CD14-positive monocyte (primary cell): ENCODE measurements at regions not wholly inside any gene's neighbourhood (a gene's known extent, or its start where the extent isn't known, plus 50 kb on each side); places are given as distances from the start of the nearest gene placed in this dataset.

Source experiments
- DNase-seq, 3 donors: peaks; one replicate each; pipeline ENCODE4 v3.0.0-alpha.2; 2011 to 2022
- H2AFZ ChIP-seq: 2 replicates; pipeline ENCODE4 v1.6.0; 2012; ENCODE audit warnings: mild to moderate bottlenecking, low read depth, low read length, inconsistent platforms; ENCODE audit not compliant: insufficient read depth, poor library complexity, severe bottlenecking
- H3K27ac ChIP-seq, 2 donors: 1 replicate in 1 of 2; 2 replicates in 1 of 2; pipeline ENCODE4 v1.5.1; 2012 to 2013; ENCODE audit warnings: low read length in 2 of 2, control low read depth in 1 of 2, inconsistent platforms in 1 of 2, low read depth in 1 of 2, mild to moderate bottlenecking in 1 of 2
- H3K27me3 ChIP-seq, 2 donors: one replicate each; pipeline versions ENCODE4 v1.6.0 to v1.6.1; 2011 to 2013; ENCODE audit warnings: low read length in 2 of 2; ENCODE audit not compliant: control insufficient read depth in 2 of 2, insufficient read depth in 2 of 2
- H3K36me3 ChIP-seq, 2 donors: replicated peaks in 1 of 2; 1 replicate in 1 of 2; 2 replicates in 1 of 2; pipeline versions ENCODE4 v1.5.1 to v1.6.1; 2012 to 2013; ENCODE audit warnings: low read length in 2 of 2, control low read depth in 1 of 2, inconsistent platforms in 1 of 2, mild to moderate bottlenecking in 1 of 2; ENCODE audit not compliant: insufficient read depth in 2 of 2, control insufficient read depth in 1 of 2
- H3K4me1 ChIP-seq, 2 donors: 1 replicate in 1 of 2; 2 replicates in 1 of 2; pipeline versions ENCODE4 v1.5.1 to v1.6.1; 2012 to 2013; ENCODE audit warnings: low read length in 2 of 2, control low read depth in 1 of 2, inconsistent platforms in 1 of 2, mild to moderate bottlenecking in 1 of 2, moderate library complexity in 1 of 2; ENCODE audit not compliant: insufficient read depth in 2 of 2, control insufficient read depth in 1 of 2
- H3K4me2 ChIP-seq: replicated peaks from 2 replicates; pipeline ENCODE3; 2012; ENCODE audit warnings: low read length, moderate library complexity, mild to moderate bottlenecking; ENCODE audit not compliant: poor library complexity, severe bottlenecking; ENCODE audit errors: extremely low read depth
- H3K4me3 ChIP-seq, 3 experiments: fragments of 200-600 bp in 1 of 3; sonication (generic) in 1 of 3; replicated peaks in 1 of 3; 1 replicate in 2 of 3; 2 replicates in 1 of 3; pipeline ENCODE4 v1.5.1; 2011 to 2013; ENCODE audit warnings: low read length in 3 of 3, mild to moderate bottlenecking in 3 of 3, control low read depth in 2 of 3, low read depth in 2 of 3, inconsistent platforms in 1 of 3, moderate library complexity in 1 of 3
- H3K79me2 ChIP-seq: 2 replicates; pipeline ENCODE4 v1.6.0; 2012; ENCODE audit warnings: mild to moderate bottlenecking, control low read depth, inconsistent platforms, low read length, moderate library complexity; ENCODE audit not compliant: insufficient read depth
- H3K9ac ChIP-seq: 2 replicates; pipeline ENCODE4 v1.6.0; 2017; ENCODE audit warnings: low read length, mild to moderate bottlenecking; ENCODE audit not compliant: insufficient read depth, poor library complexity, severe bottlenecking
- H3K9me3 ChIP-seq, 2 donors: replicated peaks in 1 of 2; 1 replicate in 1 of 2; 2 replicates in 1 of 2; pipeline versions ENCODE4 v1.5.1 to v1.6.1; 2012 to 2013; ENCODE audit warnings: low read length in 2 of 2, control low read depth in 1 of 2; ENCODE audit not compliant: control insufficient read depth in 1 of 2, insufficient read depth in 1 of 2
- H4K20me1 ChIP-seq: 2 replicates; pipeline ENCODE4 v1.6.0; 2012; ENCODE audit warnings: mild to moderate bottlenecking, low read length, control low read depth, moderate library complexity; ENCODE audit not compliant: insufficient read depth
- H3K27ac Mint-ChIP-seq, 7 donors: one replicate each; pipeline ENCODE4 v1.8.0; 2020; ENCODE audit warnings: mild to moderate bottlenecking in 7 of 7, mixed read lengths in 7 of 7, moderate library complexity in 6 of 7, inconsistent platforms in 2 of 7
- H3K27me3 Mint-ChIP-seq, 3 donors: one replicate each; pipeline ENCODE4 v1.8.0; 2021 to 2022; ENCODE audit warnings: low read depth in 3 of 3, mild to moderate bottlenecking in 3 of 3, mixed read lengths in 3 of 3, moderate library complexity in 3 of 3, inconsistent platforms in 1 of 3
- H3K36me3 Mint-ChIP-seq, 2 donors: one replicate each; pipeline ENCODE4 v1.8.0; 2020; ENCODE audit warnings: mixed read lengths in 2 of 2, inconsistent platforms in 1 of 2, mild to moderate bottlenecking in 1 of 2
- H3K4me1 Mint-ChIP-seq: one replicate; pipeline ENCODE4 v1.8.0; 2020; ENCODE audit warnings: mild to moderate bottlenecking, mixed read lengths
- H3K4me3 Mint-ChIP-seq, 2 donors: one replicate each; pipeline ENCODE4 v1.8.0; 2020; ENCODE audit warnings: mild to moderate bottlenecking in 2 of 2, mixed read lengths in 2 of 2, moderate library complexity in 1 of 2
- H3K9me3 Mint-ChIP-seq, 7 donors: one replicate each; pipeline ENCODE4 v1.8.0; 2020 to 2022; ENCODE audit warnings: mixed read lengths in 7 of 7, mild to moderate bottlenecking in 6 of 7, moderate library complexity in 6 of 7, inconsistent platforms in 2 of 7
- CTCF ChIP-seq: fragments of 200-600 bp; IDR thresholded peaks from one replicate; pipeline ENCODE4 v1.8.0; 2022; ENCODE audit warnings: antibody characterized with exemption, mild to moderate bottlenecking
- WGBS: methylation state at CpG from one replicate; pipeline ENCODE4 v1.1.5; 2013; ENCODE audit warnings: missing lambda C conversion rate; ENCODE audit not compliant: insufficient coverage; 5-methylcytosine and 5-hydroxymethylcytosine counted together
- intact Hi-C, 2 donors: fragments of 100-400 bp; cut with micrococcal nuclease; formaldehyde crosslinking; loops; one replicate each; pipeline versions ENCODE4 v1.15.0 to v1.15.1; 2023

- H3K27me3 Mint-ChIP-seq, result peaks cover 2 to 3% (median 2%) of the 10 kb centered on the region in 3 donors
- WGBS, result no CpG with 5 or more reads among the region's 8 CpGs
These were observed 389.8 kb downstream of the NR2F2 start for GRCh38 chr15:96720251-96720650.

DNA sequence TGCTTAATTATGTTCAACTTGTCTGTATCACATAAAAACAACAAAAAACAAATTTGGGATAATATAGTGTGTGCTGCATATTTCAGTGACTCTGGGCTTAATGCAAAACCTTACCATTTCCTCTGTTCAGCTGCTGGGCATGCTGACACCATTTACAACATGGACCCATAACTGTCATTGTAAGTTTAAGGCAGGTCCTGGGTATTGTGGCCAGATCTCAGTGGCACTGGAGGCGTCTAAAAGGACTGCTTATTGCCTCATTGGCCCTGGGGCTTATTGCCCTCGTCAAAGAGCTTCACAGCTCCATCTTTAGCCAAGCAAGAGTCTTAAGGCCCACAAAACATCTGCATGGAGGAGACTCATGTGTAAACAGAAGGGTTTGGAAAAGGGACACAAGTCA, 390.2 kb downstream of the NR2F2 start:
- 29% methylated on average over 1 of the region's 2 CpGs for WGBS
- intact Hi-C loops, result no loop called here
- H3K27me3 Mint-ChIP-seq, result peaks cover 2 to 3% (median 2%) of the 10 kb centered on the region in 3 donors

More at GRCh38 chr15:96720251-96720650, 389.8 kb downstream of the NR2F2 start:
- no peak for TF ChIP-seq CTCF
- peak overlapping the region in 1 of 2 donors; percentile 35 for H3K4me3 Mint-ChIP-seq
- intact Hi-C loops, result no loop called here
- peaks cover 26% of the 10 kb centered on the region for H3K4me1 Mint-ChIP-seq
- H3K36me3 Mint-ChIP-seq, result no peaks in the 10 kb centered on the region
- Histone ChIP-seq H3K9me3 (no peaks in the 10 kb centered on the region), H3K27ac (peak overlapping the region in 1 of 2 donors; percentile 59), H4K20me1 (no peaks in the 10 kb centered on the region), H3K9ac (no peak overlapping the region), H3K27me3 (no peaks in the 10 kb centered on the region), H2AFZ (no peak overlapping the region), H3K4me1 (peaks cover 27% of the 10 kb centered on the region in 2 donors), H3K4me2 (peak overlapping the region; percentile 22), H3K36me3 (no peaks in the 10 kb centered on the region), H3K79me2 (no peaks in the 10 kb centered on the region), H3K4me3 (no peak overlapping the region)
- peak; percentile 48 to 76 (median 63) for DNase-seq
- peak overlapping the region; percentile 21 to 75 (median 68) for H3K27ac Mint-ChIP-seq
- H3K9me3 Mint-ChIP-seq, result peaks cover 0 to 5% (median 2%) of the 10 kb centered on the region in 7 donors

More for the DNA sequence above, 390.2 kb downstream of the NR2F2 start:
- Histone ChIP-seq H3K9ac (no peak overlapping the region), H3K4me1 (peaks cover 24% of the 10 kb centered on the region in 2 donors), H2AFZ (no peak overlapping the region), H3K9me3 (no peaks in the 10 kb centered on the region), H3K79me2 (no peaks in the 10 kb centered on the region), H3K27ac (peak overlapping the region in 1 of 2 donors; percentile 59), H3K4me2 (peak overlapping the region; percentile 22), H3K36me3 (no peaks in the 10 kb centered on the region), H3K27me3 (no peaks in the 10 kb centered on the region), H3K4me3 (no peak overlapping the region), H4K20me1 (no peaks in the 10 kb centered on the region)
- peak overlapping the region in 1 of 2 donors; percentile 35 for H3K4me3 Mint-ChIP-seq
- no peak for TF ChIP-seq CTCF
- peak in 2 of 3 donors; percentile 3 to 5 for DNase-seq
- no peaks in the 10 kb centered on the region for H3K36me3 Mint-ChIP-seq
- H3K9me3 Mint-ChIP-seq, result peaks cover 0 to 5% (median 2%) of the 10 kb centered on the region in 7 donors
- H3K27ac Mint-ChIP-seq, result peak overlapping the region; percentile 25 to 75 (median 70)
- H3K4me1 Mint-ChIP-seq, result peaks cover 26% of the 10 kb centered on the region
